H4 (cell line): ENCODE measurements at regions not wholly inside any gene's neighbourhood (a gene's known extent, or its start where the extent isn't known, plus 50 kb on each side); places are given as distances from the start of the nearest gene placed in this dataset.

Experiments used
- DNase-seq: peaks from one replicate; pipeline ENCODE4 v3.0.0-alpha.2; 2015; ENCODE audit warnings: low spot score

DNA sequence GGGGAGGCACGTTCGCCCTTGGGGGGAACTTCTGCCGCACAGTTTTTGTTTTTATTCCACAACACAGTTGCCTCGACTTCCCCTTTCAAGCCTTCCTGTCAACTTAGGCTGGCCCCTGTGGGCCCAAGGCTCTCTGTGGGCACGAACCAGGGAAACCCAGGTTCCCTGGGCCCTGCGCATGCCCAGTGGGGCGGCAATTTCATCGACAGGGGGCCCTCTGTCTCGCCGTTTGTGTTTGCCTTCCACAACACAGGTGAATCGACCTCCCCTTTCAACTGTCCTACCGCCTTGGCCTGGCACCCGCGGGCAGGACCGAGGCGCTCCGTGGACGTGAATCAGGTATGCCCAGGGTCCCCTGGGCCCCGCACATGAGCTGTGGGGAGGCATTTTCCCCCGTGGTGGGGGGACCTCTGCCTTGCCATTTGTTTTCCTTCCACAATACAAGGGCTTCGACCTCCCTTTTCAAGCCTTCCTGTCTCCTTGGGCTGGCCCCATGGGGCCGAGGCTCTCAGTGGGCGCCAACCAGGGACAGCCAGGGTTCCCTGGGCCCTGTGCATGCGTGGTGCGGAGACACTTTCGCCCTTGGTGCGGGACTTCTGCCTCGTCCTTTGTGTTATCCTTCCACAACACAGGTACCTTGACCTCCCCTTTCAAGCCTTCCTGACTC lies 354.0 kb downstream of the ALG10 start:
- no peak for DNase-seq

DNA sequence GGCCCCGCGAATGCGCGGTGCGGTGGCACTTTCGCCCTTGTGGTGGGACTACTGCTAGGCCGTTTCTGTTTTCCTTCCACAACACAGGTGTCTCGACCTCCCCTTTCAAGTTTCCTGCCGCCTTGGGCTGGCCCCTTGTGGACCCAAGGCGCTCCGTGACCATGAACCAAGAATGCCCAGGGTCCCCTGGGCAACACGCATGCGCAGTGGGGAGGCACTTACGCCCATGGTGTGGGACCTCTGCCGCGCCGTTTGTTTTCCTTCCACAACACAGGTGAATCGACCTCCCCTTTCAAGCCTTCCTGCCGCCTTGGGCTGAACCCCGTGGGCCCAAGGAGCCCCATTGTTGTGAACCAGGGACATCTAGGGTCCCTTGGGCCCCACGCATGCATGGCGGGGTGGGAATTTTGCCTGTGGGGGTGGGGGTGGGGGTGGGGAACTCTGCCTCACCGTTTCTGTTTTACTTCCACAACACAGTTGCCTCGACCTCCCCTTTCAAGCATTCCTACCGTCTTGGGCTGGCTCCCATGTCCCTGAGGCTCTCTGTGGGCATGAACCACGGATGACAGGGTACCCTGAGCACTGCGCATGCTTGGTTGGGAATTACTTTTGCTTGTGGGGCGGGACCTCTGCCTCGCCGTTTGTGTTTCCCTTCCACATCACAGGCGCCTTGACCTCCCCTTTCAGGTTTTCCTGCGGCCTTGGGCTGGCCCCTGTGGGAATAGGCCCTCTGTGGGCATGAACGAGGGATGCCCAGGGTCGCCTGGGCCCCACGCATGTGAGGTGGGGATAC lies 355.1 kb downstream of the ALG10 start:
- DNase-seq: no peak

DNA sequence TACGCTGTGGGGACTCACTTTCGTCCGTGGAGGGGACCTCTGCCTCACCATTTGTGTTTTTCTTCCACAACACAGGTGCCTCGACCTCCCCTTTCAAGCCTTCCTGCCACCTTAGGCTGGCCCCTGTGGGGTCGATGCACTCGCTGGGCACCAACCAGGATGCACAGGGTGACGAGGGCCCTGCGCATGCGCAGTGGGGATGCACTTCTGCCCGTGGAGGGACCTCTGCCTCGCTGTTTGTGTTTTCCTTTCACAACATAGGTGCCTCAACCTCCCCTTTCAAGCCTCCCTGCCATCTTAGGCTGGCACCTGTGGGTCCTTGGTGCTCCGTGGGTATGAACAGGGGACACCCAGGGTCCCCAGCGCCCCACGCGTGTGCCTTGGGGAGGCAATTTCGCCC lies 356.8 kb downstream of the ALG10 start:
- no peak for DNase-seq

DNA sequence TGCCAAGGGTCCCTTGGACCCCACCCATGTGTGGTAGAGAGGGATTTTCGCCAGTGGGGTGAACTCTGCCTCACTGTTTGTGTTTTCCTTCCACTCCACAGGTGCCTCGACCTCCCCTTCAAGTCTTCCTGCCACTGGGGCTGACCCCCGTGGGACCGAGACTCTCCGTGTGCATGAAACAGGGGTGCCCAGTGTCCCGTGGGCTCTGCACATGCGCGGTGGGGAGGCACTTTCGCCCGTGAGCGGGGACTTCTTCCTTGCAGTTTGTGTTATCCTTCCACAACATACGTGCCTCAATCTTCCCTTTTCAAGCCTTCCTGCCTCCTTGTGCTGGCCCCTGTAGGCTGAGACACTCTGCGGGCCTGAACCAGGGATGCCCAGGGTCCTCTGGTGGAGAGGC lies 362.4 kb downstream of the ALG10 start:
- no peak for DNase-seq

DNA sequence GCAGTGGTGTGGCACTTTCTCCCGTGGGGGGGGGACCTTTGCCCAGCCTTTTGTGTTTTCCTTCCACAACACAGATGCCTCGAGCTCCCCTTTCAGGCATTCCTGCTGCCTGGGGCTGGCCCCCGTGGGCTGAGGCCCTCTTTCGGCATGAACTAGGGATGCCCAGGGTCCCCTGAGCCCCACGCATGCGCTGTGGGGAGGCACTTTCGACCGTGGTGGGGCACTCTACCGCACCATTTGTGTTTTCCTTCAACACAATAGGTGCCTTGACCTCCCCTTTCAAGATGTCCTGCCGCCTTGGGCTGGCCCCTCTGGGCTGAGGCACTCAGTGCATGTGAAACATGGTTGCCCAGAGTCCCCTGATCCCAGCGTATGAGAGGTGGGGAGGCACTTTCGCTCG lies 363.7 kb downstream of the ALG10 start:
- no peak for DNase-seq

DNA sequence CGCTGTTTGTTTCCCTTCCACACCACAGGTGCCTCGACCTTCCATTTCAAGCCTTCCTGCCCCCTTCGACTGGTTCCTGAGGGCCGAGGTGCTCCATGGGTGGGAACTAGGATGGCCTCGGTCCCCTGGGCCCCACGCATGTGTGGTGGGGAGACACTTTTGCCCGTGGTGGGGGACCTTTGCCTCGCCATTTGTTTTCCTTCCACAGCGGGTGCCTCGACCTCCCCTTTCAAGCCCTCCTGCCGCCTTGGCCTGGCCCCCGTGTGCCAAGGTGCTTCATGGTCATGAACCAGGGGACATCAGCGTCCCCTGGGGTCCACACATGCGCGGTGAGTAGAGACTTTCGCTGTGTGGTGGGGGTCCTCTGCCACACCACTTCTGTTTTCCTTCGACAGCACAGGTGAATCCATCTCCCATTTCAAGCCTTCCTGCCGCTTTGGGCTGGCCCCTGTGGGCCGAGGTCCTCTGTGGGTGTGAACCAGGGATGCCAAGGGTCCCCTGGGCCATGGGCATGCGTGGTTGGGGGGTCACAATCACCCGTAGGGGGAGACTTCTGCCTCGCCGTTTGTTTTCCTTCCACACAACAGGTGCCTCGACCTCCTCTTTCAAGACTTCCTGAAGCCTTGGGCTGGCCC lies 364.4 kb downstream of the ALG10 start:
- DNase-seq: no peak

GRCh38 chr12:34387711-34388635 lies 365.7 kb downstream of the ALG10 start:
- DNase-seq: no peak

- no peak for DNase-seq
Observed at GRCh38 chr12:34388636-34389377, 366.5 kb downstream of the ALG10 start.

- DNase-seq: no peak
Observed at GRCh38 chr12:34389378-34390170, 367.3 kb downstream of the ALG10 start.

DNA sequence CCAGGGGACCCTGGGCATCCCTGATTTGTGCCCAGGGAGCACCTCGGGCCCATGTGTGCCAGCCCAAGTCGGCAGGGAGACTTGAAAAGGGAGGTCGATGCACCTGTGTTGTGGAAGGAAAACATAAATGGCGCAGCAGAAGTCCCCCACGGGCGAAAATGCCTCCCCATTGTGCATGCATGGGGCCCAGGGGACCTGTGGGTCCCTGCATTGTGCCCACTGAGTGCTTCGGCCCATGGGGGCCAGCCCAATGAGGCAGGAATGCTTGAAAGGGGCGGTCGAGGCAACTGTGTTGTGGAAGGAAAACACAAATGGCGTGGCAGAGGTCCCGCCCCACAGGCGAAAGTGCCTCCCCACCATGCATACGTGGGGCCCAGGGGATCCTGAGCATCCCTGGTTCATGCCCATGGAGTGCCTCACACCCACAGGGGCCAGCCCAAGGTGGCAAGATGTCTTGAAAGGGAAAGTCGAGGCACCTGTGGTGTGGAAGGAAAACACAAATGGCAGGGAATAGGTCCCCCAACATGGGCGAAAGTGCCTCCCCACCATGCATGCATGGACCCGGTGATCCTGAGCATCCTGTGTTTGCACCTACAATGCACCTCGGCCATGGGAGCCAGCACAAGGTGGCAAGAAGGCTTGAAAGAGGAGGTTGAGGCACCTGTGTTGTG lies 368.0 kb downstream of the ALG10 start:
- no peak for DNase-seq

DNA sequence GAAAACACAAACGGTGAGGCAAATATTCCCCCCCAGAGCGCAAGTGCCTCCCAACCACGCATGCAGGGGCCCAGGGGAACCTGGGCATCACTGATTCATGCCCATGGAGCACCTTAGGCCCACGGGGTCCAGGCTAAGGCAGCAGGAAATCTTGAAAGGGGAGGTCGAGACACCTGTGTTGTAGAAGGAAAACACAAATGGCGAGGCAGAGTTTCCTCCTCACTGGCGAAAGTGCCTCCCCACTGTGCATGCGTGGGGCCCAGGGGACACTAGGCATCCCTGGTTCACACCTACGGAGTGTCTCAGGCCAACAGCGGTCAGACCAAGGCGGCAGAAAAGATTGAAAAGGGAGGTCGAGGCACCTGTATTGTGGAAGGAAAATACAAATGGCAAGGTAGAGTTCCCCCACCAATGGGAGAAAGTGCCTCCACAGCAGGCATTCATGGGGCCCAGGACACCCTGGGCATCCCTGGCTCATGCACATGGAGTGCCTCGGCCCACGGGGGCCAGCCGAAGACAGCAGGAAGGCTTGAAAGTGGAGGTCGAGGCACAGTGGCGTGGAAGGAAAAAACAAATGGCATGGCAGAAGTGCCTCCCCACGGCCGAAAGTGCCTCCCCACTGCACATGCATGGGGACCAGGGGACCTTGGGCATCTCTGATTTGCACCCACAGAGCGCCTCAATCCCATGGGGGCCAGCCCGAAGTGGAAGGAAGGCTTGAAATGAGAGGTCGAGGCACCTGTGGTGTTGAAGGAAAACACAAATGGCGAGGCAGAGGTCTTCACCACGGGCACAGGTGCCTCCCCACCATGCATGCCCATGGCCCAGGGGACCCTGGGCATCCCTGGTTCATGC lies 368.8 kb downstream of the ALG10 start:
- DNase-seq: no peak

DNA sequence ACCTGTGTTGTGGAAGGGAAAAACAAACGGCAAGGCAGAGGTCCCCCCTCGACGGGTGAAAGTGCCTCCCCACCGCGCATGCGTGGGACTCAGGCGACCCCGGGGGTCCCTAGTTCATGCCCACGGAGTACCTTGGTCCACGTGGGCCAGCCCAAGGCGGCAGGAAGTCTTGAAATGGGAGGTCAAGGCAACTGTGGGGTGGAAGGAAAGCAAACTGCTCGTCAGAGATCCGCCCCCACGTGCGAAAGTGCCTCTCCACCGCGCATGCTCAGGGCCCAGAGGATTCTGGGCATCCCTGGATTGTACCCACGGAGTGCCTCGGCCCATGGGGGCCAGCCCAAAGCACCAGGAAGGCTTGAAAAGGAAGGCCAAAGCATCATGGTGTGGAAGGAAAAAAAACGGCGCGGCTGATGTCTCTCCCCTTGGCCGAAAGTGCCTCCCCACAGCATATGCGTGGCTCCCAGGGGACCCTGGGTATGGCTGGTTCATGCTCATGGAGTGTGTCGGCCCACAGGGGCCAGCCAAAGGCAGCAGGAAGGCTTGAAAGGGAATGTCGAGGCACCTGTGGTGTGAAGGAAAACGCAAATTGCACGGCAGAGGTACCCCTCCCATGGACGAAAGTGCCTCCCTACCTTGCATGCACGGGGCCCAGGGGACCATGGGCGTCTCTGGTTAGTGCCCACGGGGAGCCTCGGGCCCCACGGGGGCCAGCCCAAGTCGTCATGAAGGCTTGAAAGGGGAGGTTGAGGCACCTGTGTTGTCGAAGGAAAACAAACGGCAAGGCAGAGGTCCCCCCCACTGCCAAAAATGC lies 369.7 kb downstream of the ALG10 start:
- DNase-seq: no peak

DNA sequence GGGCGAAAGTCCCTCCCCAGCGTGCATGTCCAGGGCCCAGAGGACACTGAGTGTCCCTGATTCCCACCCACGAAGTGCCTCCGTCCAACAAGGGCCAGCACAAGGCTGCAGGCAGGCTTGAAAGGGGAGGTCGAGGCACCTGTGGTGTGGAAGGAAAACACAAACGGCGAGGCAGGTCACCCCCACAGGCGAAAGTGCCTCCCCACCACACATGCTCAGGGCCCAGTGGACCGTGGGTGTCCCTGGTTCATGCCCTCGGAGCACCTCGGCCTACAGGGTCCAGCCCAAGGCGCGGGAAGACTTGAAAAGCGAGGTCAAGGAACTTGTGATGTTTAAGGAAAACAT lies 370.4 kb downstream of the ALG10 start:
- DNase-seq: no peak

GRCh38 chr12:34393086-34393820 lies 371.0 kb downstream of the ALG10 start:
- DNase-seq: no peak

GRCh38 chr12:34393821-34394150 lies 371.5 kb downstream of the ALG10 start:
- DNase-seq: no peak

DNA sequence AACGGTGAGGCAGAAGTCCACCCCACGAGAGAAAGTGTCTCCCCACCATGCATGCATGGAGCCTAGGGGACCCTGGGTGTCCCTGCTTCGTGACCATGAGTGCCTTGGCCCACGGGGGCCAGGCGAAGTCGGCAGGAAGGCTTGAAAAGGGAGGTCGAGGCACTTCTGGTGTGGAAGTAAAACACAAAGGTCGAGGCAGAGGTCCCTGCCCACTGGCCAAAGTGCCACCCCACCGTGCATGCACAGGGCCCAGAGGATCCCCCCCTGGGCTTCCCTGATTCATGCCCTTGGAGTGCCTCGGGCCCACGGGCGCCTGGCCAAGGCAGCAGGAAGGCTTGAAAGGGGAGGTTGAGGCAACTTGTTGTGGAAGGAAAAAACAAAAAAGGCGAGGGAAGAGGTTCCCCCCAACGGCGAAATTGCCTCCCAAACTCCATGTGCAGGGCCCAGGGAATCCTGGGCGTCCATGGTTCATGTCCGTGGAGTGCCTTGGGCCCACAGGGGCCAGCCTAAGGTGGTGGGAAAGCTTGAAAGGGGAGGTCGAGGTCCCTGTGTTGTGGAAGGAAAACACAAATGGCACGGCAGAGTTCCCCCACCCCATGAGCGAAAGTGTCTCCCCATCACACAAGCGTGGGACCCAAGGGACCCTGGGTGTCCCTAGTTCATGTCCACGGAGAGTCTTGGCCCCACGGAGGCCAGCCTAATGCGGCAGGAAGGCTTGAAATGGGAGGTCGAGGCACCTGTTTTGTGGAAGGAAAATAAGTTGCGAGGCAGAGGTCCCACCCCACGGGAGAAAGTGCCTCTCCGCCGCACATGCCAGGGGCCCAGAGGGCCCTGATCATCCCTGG lies 372.1 kb downstream of the ALG10 start:
- no peak for DNase-seq
